Neuronal stem cell (in vitro differentiated cells): ENCODE measurements at regions not wholly inside any gene's neighbourhood (a gene's known extent, or its start where the extent isn't known, plus 50 kb on each side); places are given as distances from the start of the nearest gene placed in this dataset.
A peak's percentile ranks its signal among the peaks of the same experiment; 100 is the strongest.

Experiments used
- DNase-seq: peaks from one replicate; pipeline ENCODE4 v3.0.0-alpha.2; 2013; ENCODE audit warnings: low spot score
- H2AFZ ChIP-seq: one replicate; pipeline ENCODE4 v1.6.1; 2013; ENCODE audit warnings: mild to moderate bottlenecking, low read length, inconsistent platforms
- H2AK5ac ChIP-seq: 2 replicates; pipeline ENCODE4 v1.6.1; 2013; ENCODE audit warnings: low read depth, mild to moderate bottlenecking, inconsistent platforms, low read length, moderate library complexity, mixed read lengths
- H2BK120ac ChIP-seq: 2 replicates; pipeline ENCODE4 v1.6.1; 2013; ENCODE audit warnings: low read depth, mild to moderate bottlenecking, inconsistent platforms, low read length, moderate library complexity, mixed read lengths
- H2BK12ac ChIP-seq: one replicate; pipeline ENCODE4 v1.6.1; 2013; ENCODE audit warnings: low read length, inconsistent platforms
- H2BK15ac ChIP-seq: 2 replicates; pipeline ENCODE4 v1.6.1; 2013; ENCODE audit warnings: mild to moderate bottlenecking, low read length, inconsistent platforms, mixed read lengths
- H2BK5ac ChIP-seq: one replicate; pipeline ENCODE4 v1.6.1; 2013; ENCODE audit warnings: inconsistent platforms, mild to moderate bottlenecking, low read length, moderate library complexity
- H3K14ac ChIP-seq: one replicate; pipeline ENCODE4 v1.6.1; 2013; ENCODE audit warnings: low read length, inconsistent platforms
- H3K18ac ChIP-seq: 2 replicates; pipeline ENCODE4 v1.6.1; 2013; ENCODE audit warnings: low read length, inconsistent platforms
- H3K23ac ChIP-seq: 2 replicates; pipeline ENCODE4 v1.6.1; 2013; ENCODE audit warnings: low read depth, mild to moderate bottlenecking, mixed read lengths, low read length, inconsistent platforms; ENCODE audit not compliant: poor library complexity
- H3K27ac ChIP-seq: replicated peaks from 3 replicates; pipeline ENCODE4 v1.5.1; 2013; ENCODE audit warnings: low read length, inconsistent platforms
- H3K27me3 ChIP-seq, 3 experiments: 2 replicates each; pipeline ENCODE4 v1.6.1; 2013; ENCODE audit warnings: low read length in 3 of 3, mild to moderate bottlenecking in 2 of 3, inconsistent platforms in 1 of 3, low read depth in 1 of 3, mixed read lengths in 1 of 3, moderate library complexity in 1 of 3; ENCODE audit not compliant: control insufficient read depth in 3 of 3, insufficient read depth in 3 of 3
- H3K36me3 ChIP-seq, 2 donors: replicated peaks in 1 of 2; 2 replicates each; pipeline ENCODE4 v1.6.1; 2013; ENCODE audit warnings: low read length in 2 of 2; ENCODE audit not compliant: control insufficient read depth in 2 of 2, insufficient read depth in 2 of 2
- H3K4ac ChIP-seq: 2 replicates; pipeline ENCODE4 v1.6.1; 2013; ENCODE audit warnings: inconsistent platforms, mild to moderate bottlenecking, low read length, moderate library complexity
- H3K4me1 ChIP-seq, 2 donors: 1 replicate in 1 of 2; 2 replicates in 1 of 2; pipeline ENCODE4 v1.6.1; 2013; ENCODE audit warnings: low read length in 2 of 2, low read depth in 1 of 2; ENCODE audit not compliant: control insufficient read depth in 2 of 2, insufficient read depth in 1 of 2
- H3K4me2 ChIP-seq: one replicate; pipeline ENCODE4 v1.6.1; 2013; ENCODE audit warnings: mild to moderate bottlenecking, low read length, inconsistent platforms; ENCODE audit not compliant: insufficient read depth, poor library complexity, severe bottlenecking
- H3K4me3 ChIP-seq, 2 donors: 2 replicates each; pipeline ENCODE4 v1.5.1; 2013; ENCODE audit warnings: low read length in 2 of 2, mild to moderate bottlenecking in 2 of 2, inconsistent platforms in 1 of 2, moderate library complexity in 1 of 2
- H3K79me1 ChIP-seq: one replicate; pipeline ENCODE4 v1.6.1; 2013; ENCODE audit warnings: low read depth, mild to moderate bottlenecking, inconsistent platforms, low read length, moderate library complexity
- H3K9ac ChIP-seq: one replicate; pipeline ENCODE4 v1.6.1; 2013; ENCODE audit warnings: mild to moderate bottlenecking, low read depth, low read length, inconsistent platforms; ENCODE audit not compliant: poor library complexity
- H3K9me3 ChIP-seq, 2 donors: replicated peaks in 1 of 2; 2 replicates each; pipeline versions ENCODE3 to v1.6.1; 2013; ENCODE audit warnings: low read length in 2 of 2, mild to moderate bottlenecking in 2 of 2, inconsistent platforms in 1 of 2, low read depth in 1 of 2, mixed read lengths in 1 of 2, moderate library complexity in 1 of 2; ENCODE audit not compliant: control insufficient read depth in 2 of 2, insufficient read depth in 1 of 2
- H4K8ac ChIP-seq: one replicate; pipeline ENCODE4 v1.6.1; 2013; ENCODE audit warnings: low read depth, mild to moderate bottlenecking, inconsistent platforms, low read length, moderate library complexity
- H4K91ac ChIP-seq: one replicate; pipeline ENCODE4 v1.6.1; 2013; ENCODE audit warnings: low read length, low read depth, mild to moderate bottlenecking, inconsistent platforms; ENCODE audit not compliant: poor library complexity
- WGBS, 2 donors: extraction: QIAGEN DNeasy Blood & Tissue Kit; methylation state at CpG; one replicate each; pipeline ENCODE4 v1.1.7; 2013; ENCODE audit warnings: missing lambda C conversion rate in 2 of 2, mixed read lengths in 1 of 2; ENCODE audit not compliant: insufficient read length in 2 of 2, insufficient replicate concordance in 1 of 2; ENCODE audit errors: extremely low coverage in 2 of 2; 5-methylcytosine and 5-hydroxymethylcytosine counted together

- no peak overlapping the region for H4K8ac ChIP-seq
- no peak overlapping the region for H2AFZ ChIP-seq
- DNase-seq, result no peak
- no peak overlapping the region for H3K27ac ChIP-seq
- WGBS, 2 donors, result no CpG with 5 or more reads among the region's 6 CpGs
- peaks cover 0 to 11% of the 10 kb centered on the region in 2 donors for H3K4me1 ChIP-seq
- H3K79me1 ChIP-seq, result no peaks in the 10 kb centered on the region
- H4K91ac ChIP-seq, result no peak overlapping the region
- H3K14ac ChIP-seq, result no peak overlapping the region
- H2BK120ac ChIP-seq, result no peak overlapping the region
- no peak overlapping the region for H3K4me2 ChIP-seq
- H2BK5ac ChIP-seq, result no peak overlapping the region
- no peak overlapping the region for H3K4me3 ChIP-seq
- H3K9me3 ChIP-seq, result no peaks in the 10 kb centered on the region
- no peaks in the 10 kb centered on the region for H3K27me3 ChIP-seq
- H3K4ac ChIP-seq, result no peak overlapping the region
- H3K9ac ChIP-seq, result no peak overlapping the region
- no peak overlapping the region for H2BK15ac ChIP-seq
- H3K18ac ChIP-seq, result no peak overlapping the region
- H3K23ac ChIP-seq, result no peak overlapping the region
- H3K36me3 ChIP-seq, result no peaks in the 10 kb centered on the region
- H2BK12ac ChIP-seq, result no peak overlapping the region
- H2AK5ac ChIP-seq, result no peak overlapping the region
Measured at GRCh38 chr2:129720360-129720759, 259.1 kb upstream of the RAB6C start.

GRCh38 chr2:129720761-129721160, 258.7 kb upstream of the RAB6C start:
- Histone ChIP-seq H3K9me3 (no peaks in the 10 kb centered on the region), H3K23ac (no peak overlapping the region), H2BK120ac (no peak overlapping the region), H3K27me3 (no peaks in the 10 kb centered on the region), H2AK5ac (no peak overlapping the region), H3K79me1 (no peaks in the 10 kb centered on the region), H2BK5ac (no peak overlapping the region), H4K91ac (no peak overlapping the region), H2AFZ (no peak overlapping the region), H3K36me3 (no peaks in the 10 kb centered on the region), H3K9ac (no peak overlapping the region), H3K4me3 (no peak overlapping the region), H2BK12ac (no peak overlapping the region), H3K4me1 (peaks cover 0 to 11% of the 10 kb centered on the region in 2 donors), H3K4ac (no peak overlapping the region), H3K4me2 (no peak overlapping the region), H2BK15ac (no peak overlapping the region), H3K27ac (no peak overlapping the region), H3K18ac (no peak overlapping the region), H3K14ac (no peak overlapping the region), H4K8ac (no peak overlapping the region)
- DNase-seq, result no peak
- no CpG with 5 or more reads among the region's 6 CpGs for WGBS, 2 donors

- WGBS, 2 donors, result no CpG with 5 or more reads among the region's 3 CpGs
- H3K18ac ChIP-seq, result no peak overlapping the region
- no peak overlapping the region for H3K4me2 ChIP-seq
- H2BK5ac ChIP-seq, result no peak overlapping the region
- no peak overlapping the region for H3K23ac ChIP-seq
- H3K9ac ChIP-seq, result no peak overlapping the region
- H2AFZ ChIP-seq, result no peak overlapping the region
- no peak overlapping the region for H3K4me3 ChIP-seq
- no peak overlapping the region for H3K14ac ChIP-seq
- H3K36me3 ChIP-seq, result no peaks in the 10 kb centered on the region
- H2BK12ac ChIP-seq, result no peak overlapping the region
- DNase-seq, result no peak
- H3K9me3 ChIP-seq, result no peaks in the 10 kb centered on the region
- no peaks in the 10 kb centered on the region for H3K79me1 ChIP-seq
- no peak overlapping the region for H4K91ac ChIP-seq
- H2BK15ac ChIP-seq, result no peak overlapping the region
- H3K4me1 ChIP-seq, result peaks cover 0 to 11% of the 10 kb centered on the region in 2 donors
- no peak overlapping the region for H3K27ac ChIP-seq
- no peak overlapping the region for H2AK5ac ChIP-seq
- H2BK120ac ChIP-seq, result no peak overlapping the region
- no peaks in the 10 kb centered on the region for H3K27me3 ChIP-seq
- no peak overlapping the region for H3K4ac ChIP-seq
- no peak overlapping the region for H4K8ac ChIP-seq
Measured at GRCh38 chr2:129721236-129721635, 258.2 kb upstream of the RAB6C start.

- no peak overlapping the region for H2BK15ac ChIP-seq
- no peak overlapping the region for H3K4ac ChIP-seq
- H3K27ac ChIP-seq, result no peak overlapping the region
- peak overlapping the region; percentile 71 for H3K14ac ChIP-seq
- H3K9me3 ChIP-seq, result no peaks in the 10 kb centered on the region
- no peak overlapping the region for H2BK5ac ChIP-seq
- no peak overlapping the region for H4K91ac ChIP-seq
- peak overlapping the region; percentile 44 for H3K9ac ChIP-seq
- peak overlapping the region in 1 of 2 donors; percentile 44 for H3K4me3 ChIP-seq
- no peaks in the 10 kb centered on the region for H3K36me3 ChIP-seq
- no peak overlapping the region for H2AFZ ChIP-seq
- no peak overlapping the region for H2BK120ac ChIP-seq
- peaks cover 0 to 11% of the 10 kb centered on the region in 2 donors for H3K4me1 ChIP-seq
- H3K4me2 ChIP-seq, result no peak overlapping the region
- H3K18ac ChIP-seq, result peak overlapping the region; percentile 44
- no peak overlapping the region for H2BK12ac ChIP-seq
- H4K8ac ChIP-seq, result no peak overlapping the region
- no peaks in the 10 kb centered on the region for H3K27me3 ChIP-seq
- H3K23ac ChIP-seq, result peak overlapping the region; percentile 9
- no peaks in the 10 kb centered on the region for H3K79me1 ChIP-seq
- no CpG with 5 or more reads among the region's 15 CpGs for WGBS, 2 donors
- no peak for DNase-seq
- no peak overlapping the region for H2AK5ac ChIP-seq
Measured at GRCh38 chr2:129721846-129722245, 257.6 kb upstream of the RAB6C start.
